HG03460 (cell line): ENCODE measurements at regions not wholly inside any gene's neighbourhood (a gene's known extent, or its start where the extent isn't known, plus 50 kb on each side); places are given as distances from the start of the nearest gene placed in this dataset.

Experiments
- ATAC-seq: cut with Tn5 transposase; IDR thresholded peaks from one replicate; pipeline ENCODE4 v1.9.1; 2021; ENCODE audit not compliant: unreplicated experiment

DNA sequence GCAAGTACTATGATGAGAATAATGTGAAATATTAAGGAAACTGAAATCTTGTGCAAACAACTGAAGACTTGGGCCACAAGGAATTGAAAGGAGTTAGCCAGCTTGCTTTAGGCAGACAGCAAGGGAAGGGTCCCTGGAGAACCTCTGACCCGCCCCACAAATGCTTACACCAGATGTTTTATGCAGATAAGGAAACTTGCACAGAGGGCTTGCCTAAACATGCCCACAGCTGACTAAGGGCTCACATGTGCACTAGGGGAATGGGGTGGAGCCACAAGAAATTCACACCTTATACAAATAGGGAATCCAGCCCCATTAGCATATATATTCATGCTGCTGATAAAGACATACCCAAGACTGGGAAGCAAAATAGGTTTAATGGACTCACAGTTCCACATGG, 86.1 kb upstream of the CYYR1 start:
- no peak for ATAC-seq

DNA sequence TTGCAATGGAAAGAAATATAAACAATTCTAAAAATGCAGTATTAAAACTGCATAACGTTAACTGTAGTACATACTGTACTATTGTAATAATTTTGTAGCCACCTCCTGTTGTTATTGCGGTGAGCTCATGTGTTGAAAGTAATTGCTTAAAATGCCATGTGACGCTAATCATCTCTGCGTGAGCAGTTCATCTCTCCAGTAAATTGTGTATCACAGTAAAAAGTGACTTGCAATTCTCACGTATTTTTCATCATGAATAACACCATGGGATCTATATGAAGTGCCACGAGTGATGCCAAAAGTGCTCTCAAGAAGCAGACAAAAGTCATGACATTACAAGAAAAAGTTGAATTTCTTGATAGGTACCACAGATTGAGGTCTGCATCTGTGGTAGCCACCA, 82.4 kb upstream of the CYYR1 start:
- no peak for ATAC-seq

DNA sequence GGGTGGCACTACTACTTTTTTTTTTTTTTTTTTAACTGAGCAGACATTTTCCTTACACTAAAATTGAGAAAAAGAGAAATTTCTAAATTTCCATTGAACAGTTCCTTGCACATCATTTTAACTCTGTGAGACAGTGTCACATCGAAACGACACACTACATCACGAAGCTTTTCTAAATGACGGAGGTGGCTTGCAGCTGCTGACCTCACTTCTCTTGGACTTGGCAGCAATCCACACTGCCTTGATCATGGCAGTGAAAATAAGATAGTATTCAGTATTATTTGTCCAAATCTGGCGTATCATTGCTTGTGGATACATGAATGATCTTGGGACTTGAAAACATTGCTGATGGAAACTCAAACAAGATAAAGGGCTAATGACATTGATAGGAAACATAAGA, 80.3 kb upstream of the CYYR1 start:
- no peak for ATAC-seq

DNA sequence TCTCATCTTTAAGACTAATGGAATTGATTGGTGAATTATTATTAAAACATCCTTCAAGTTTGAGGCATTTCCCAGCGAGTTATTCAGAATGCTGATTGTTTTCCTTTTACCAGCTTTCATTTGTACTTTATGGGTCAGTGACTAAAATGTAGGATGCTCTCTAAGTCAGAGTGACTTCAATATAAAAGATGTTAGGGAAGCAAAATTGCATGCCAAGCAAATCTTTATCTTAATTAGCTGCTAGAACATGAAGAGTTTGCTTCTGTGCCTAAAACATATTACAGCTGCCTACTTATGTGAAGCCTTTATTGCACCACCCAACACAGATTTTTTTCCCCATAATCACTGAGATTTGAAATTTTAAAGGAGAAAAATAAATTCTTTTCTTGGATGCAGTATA, 79.8 kb upstream of the CYYR1 start:
- no peak for ATAC-seq

DNA sequence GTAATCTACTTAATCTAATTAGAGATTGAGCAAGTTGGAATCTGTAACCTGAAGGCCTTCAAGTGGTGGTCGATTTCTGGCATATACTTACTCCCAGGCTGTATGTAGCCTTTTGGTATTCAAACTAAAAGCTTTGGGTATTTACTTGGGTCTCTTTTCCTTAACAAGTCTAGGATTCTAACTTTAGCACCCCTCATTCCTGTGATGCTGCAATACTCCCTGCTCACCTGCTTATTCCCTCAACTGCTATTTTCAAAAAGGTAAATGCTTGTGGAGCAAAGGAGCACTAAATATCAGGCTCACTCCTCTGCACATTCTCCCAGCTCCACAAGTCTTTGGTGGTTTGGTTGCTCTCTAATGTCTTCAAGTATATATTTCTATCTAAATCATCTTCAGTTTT, 68.0 kb upstream of the CYYR1 start:
- no peak for ATAC-seq

DNA sequence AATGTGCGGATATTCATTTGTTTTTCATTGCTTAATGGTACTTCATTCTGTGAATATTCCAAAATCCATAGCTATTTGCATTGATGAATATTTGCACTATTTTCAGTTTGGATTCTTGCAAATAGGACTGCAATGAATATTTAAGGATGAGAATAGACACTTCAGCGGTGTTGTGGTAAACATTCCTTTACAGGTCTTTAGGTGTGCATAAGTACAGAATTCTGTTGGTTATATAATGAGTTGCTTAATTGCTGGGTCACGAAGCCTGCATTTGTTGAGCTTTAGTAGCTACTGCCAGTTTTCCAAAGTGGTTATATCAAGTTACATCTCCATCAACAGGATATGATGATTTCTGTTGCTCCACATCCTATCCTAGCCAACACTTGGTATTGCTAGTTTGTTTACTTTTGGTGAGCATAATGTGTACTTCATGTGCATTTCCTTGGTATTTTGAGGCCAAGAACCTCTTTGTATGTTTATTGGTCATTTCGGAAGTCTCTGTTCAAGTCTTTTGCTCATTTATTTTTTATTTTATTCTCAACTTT, 64.2 kb upstream of the CYYR1 start:
- no peak for ATAC-seq

DNA sequence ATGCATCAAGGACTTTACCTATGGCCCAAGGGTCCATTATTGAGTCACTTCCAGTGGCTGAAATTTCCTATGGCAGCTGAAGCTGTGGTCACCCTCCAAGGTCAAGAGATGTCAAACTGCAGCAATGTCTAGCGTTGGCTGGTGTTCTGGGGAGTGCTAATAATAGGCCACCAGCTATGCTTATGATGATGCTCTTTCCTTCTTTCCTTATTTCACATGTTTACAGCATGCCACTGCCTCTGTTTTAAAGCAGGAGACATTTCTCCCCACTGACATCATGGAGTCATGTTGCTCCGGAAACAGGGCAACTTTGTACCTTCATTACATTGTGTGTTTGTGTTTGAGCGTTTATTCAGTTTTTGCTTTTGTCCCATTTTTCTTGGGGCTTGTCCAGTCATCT, 62.6 kb upstream of the CYYR1 start:
- no peak for ATAC-seq

DNA sequence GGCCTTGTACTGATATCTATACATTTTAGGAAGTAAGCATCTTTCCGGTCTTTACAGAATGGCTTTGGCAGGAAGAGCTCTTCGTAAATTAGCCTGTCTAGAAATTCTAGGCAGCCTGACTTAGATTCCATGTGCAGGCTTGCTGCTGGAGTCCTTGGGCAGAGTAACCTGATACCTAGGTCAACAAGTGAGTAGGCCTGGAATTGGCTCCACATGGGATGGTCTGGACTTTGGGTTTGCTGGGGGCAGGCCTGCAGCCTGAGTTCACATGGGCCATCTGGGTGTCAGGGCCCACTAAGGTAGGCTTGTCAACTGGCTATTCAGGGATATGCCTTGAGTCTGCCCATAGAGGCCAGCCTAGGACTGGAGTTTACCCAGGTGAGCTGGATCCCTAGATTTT, 59.6 kb upstream of the CYYR1 start:
- ATAC-seq, result no peak

DNA sequence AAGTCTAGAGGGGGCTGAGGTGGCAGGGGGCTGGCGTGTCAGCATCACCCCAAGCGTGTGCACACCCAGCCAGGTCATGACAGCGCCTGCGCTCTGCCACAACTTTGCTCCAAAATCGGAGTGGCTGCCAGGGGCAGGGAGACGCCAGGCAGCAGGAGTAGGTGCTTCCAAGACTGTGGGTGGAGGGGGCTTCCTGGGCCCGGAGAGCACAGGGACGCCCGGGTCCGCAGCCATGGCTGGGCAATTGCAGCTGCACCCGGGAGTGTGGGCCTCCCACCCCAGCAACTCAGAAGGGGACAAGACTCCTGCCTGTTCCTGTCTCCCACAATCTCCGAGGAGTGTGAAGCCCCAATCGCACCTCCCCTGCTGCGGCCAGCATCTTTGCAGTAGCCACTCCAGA, 53.1 kb upstream of the CYYR1 start:
- no peak for ATAC-seq

DNA sequence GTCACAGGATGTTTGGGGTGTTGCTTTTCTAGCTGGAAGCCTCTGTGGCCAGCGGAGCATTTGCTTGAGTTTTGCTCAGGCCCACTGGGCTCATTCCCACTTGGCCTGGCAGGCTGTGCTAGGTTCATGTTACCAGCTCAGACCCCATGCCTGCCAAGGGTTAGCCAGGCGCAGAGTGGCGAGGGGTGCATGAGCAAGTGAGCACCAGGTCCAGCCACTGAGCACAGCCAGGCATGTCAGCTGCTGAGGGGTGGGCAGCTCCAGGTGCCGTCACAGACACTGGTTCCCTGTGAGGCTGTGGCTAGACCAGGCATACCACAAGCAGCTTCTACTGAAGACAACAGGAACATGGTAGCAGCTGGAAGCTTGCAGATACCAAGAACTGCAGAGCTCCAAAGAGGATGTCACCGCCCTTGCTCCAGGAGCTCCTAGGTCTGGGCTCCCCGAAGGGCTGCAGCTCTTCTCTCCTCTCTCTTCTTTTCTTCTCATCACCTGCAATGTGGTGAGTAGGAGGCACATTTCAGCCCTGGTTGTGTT, 52.0 kb upstream of the CYYR1 start:
- ATAC-seq, result no peak
